Prostate gland (tissue), 2 donors: ENCODE measurements at regions not wholly inside any gene's neighbourhood (a gene's known extent, or its start where the extent isn't known, plus 50 kb on each side); places are given as distances from the start of the nearest gene placed in this dataset.

Experiments
- DNase-seq: peaks from one replicate; pipeline ENCODE4 v3.0.0-alpha.2; 2019; ENCODE audit warnings: low spot score
- H3K27ac ChIP-seq, 2 donors: fragments of 200-600 bp; sonication (generic); 2 replicates each; pipeline ENCODE4 v1.5.1; 2017 to 2019
- H3K27me3 ChIP-seq: fragments of 200-600 bp; sonication (generic); replicated peaks from 2 replicates; pipeline ENCODE4 v1.5.1; 2019; ENCODE audit not compliant: insufficient read depth
- H3K36me3 ChIP-seq, 2 donors: fragments of 200-600 bp; sonication (generic); 1 replicate in 1 of 2; 2 replicates in 1 of 2; pipeline versions ENCODE4 v1.5.1 to v1.8.1; 2017 to 2019
- H3K4me1 ChIP-seq: fragments of 200-600 bp; sonication (generic); replicated peaks from 2 replicates; pipeline ENCODE4 v1.5.1; 2019
- H3K4me3 ChIP-seq, 2 donors: fragments of 200-600 bp; sonication (generic); 2 replicates each; pipeline ENCODE4 v1.5.1; 2017 to 2019
- H3K9me3 ChIP-seq: fragments of 200-600 bp; sonication (generic); 2 replicates; pipeline ENCODE4 v1.5.1; 2017
- CTCF ChIP-seq, 4 experiments: fragments of 200-600 bp in 2 of 4; fragments of 450-650 bp in 2 of 4; sonication (generic) in 2 of 4; IDR thresholded peaks; 1 replicate in 3 of 4; 2 replicates in 1 of 4; pipeline ENCODE4 v1.5.1; 2016 to 2019; ENCODE audit warnings: antibody characterized with exemption in 4 of 4, mild to moderate bottlenecking in 2 of 4, moderate library complexity in 2 of 4
- POLR2A ChIP-seq: fragments of 450-650 bp; IDR thresholded peaks from one replicate; pipeline ENCODE4 v1.6.1; 2016; ENCODE audit warnings: antibody characterized with exemption, mild to moderate bottlenecking
- POLR2AphosphoS5 ChIP-seq: sonication (generic); formaldehyde crosslinking; IDR thresholded peaks from one replicate; pipeline ENCODE4 v1.6.1; 2017; ENCODE audit warnings: antibody characterized with exemption
- WGBS: methylation state at CpG from one replicate; pipeline ENCODE4 v1.1.5; 2018; 5-methylcytosine and 5-hydroxymethylcytosine counted together
- intact Hi-C: fragments of 100-400 bp; cut with DNase I; formaldehyde crosslinking; loops from one replicate; pipeline ENCODE4 v1.14.2; 2022

GRCh38 chr4:24369507-24370029 lies 214.8 kb downstream of the DHX15 start:
- H3K27ac ChIP-seq: no peak overlapping the region
- H3K4me3 ChIP-seq: no peak overlapping the region
- 81% methylated on average over 5 of the region's 5 CpGs for WGBS
- intact Hi-C loops: no loop called here
- H3K4me1 ChIP-seq: no peaks in the 10 kb centered on the region
- DNase-seq: no peak
- H3K27me3 ChIP-seq: no peaks in the 10 kb centered on the region
- TF ChIP-seq POLR2A: no peak
- no peak for TF ChIP-seq POLR2AphosphoS5
- TF ChIP-seq CTCF (IDR thresholded peaks at IDR 0.05): no peak
- no peaks in the 10 kb centered on the region for H3K36me3 ChIP-seq
- H3K9me3 ChIP-seq: no peaks in the 10 kb centered on the region

- no peaks in the 10 kb centered on the region for H3K9me3 ChIP-seq
- 95% methylated on average over 7 of the region's 7 CpGs for WGBS
Observed at GRCh38 chr4:24368801-24369200, 215.6 kb downstream of the DHX15 start.

GRCh38 chr4:24364852-24365251 lies 219.5 kb downstream of the DHX15 start:
- DNase-seq: no peak
- no peak for TF ChIP-seq CTCF (IDR thresholded peaks at IDR 0.05)
- no peak for TF ChIP-seq POLR2A
- no peak for TF ChIP-seq POLR2AphosphoS5
- H3K27ac ChIP-seq: no peak overlapping the region
- H3K27me3 ChIP-seq: no peaks in the 10 kb centered on the region
- 98% methylated on average over 3 of the region's 3 CpGs for WGBS
- H3K9me3 ChIP-seq: no peaks in the 10 kb centered on the region
- no peaks in the 10 kb centered on the region for H3K4me1 ChIP-seq
- no peak overlapping the region for H3K4me3 ChIP-seq
- no peaks in the 10 kb centered on the region for H3K36me3 ChIP-seq
- intact Hi-C loops: no loop called here

More at GRCh38 chr4:24368801-24369200, 215.6 kb downstream of the DHX15 start:
- DNase-seq: no peak
- TF ChIP-seq POLR2A (no peak), CTCF (IDR thresholded peaks at IDR 0.05) (no peak), POLR2AphosphoS5 (no peak)
- Histone ChIP-seq H3K4me3 (no peak overlapping the region), H3K36me3 (no peaks in the 10 kb centered on the region), H3K27ac (no peak overlapping the region), H3K27me3 (no peaks in the 10 kb centered on the region), H3K4me1 (no peaks in the 10 kb centered on the region)
- intact Hi-C loops: no loop called here

- no peak for DNase-seq
- Histone ChIP-seq H3K9me3 (no peaks in the 10 kb centered on the region), H3K4me1 (no peaks in the 10 kb centered on the region), H3K27me3 (no peaks in the 10 kb centered on the region), H3K4me3 (no peak overlapping the region), H3K36me3 (no peaks in the 10 kb centered on the region), H3K27ac (no peak overlapping the region)
- 91% methylated on average over 5 of the region's 5 CpGs for whole genome bisulfite sequencing
- intact Hi-C loops: no loop called here
- TF ChIP-seq POLR2AphosphoS5: no peak
- no peak for TF ChIP-seq POLR2A
- no peak for TF ChIP-seq CTCF (IDR thresholded peaks at IDR 0.05)
Observed at GRCh38 chr4:24364249-24364648, 220.1 kb downstream of the DHX15 start.

GRCh38 chr4:24363751-24364150 lies 220.6 kb downstream of the DHX15 start:
- DNase-seq: no peak
- Histone ChIP-seq H3K4me1 (no peaks in the 10 kb centered on the region), H3K9me3 (no peaks in the 10 kb centered on the region), H3K4me3 (no peak overlapping the region), H3K27ac (no peak overlapping the region), H3K36me3 (no peaks in the 10 kb centered on the region), H3K27me3 (no peaks in the 10 kb centered on the region)
- TF ChIP-seq CTCF (IDR thresholded peaks at IDR 0.05): no peak
- 78% methylated on average over 4 of the region's 4 CpGs for WGBS
- intact Hi-C loops: no loop called here
